Vagina (tissue), 2 donors: ENCODE measurements at regions not wholly inside any gene's neighbourhood (a gene's known extent, or its start where the extent isn't known, plus 50 kb on each side); places are given as distances from the start of the nearest gene placed in this dataset.

Experiments
- DNase-seq, 2 donors: peaks; one replicate each; pipeline ENCODE4 v3.0.0-alpha.2; 2017; ENCODE audit errors: extremely low spot score in 2 of 2
- H3K27ac ChIP-seq: fragments of 200-600 bp; sonication (generic); one replicate; pipeline ENCODE4 v1.5.1; 2019
- H3K27me3 ChIP-seq: fragments of 200-600 bp; sonication (generic); one replicate; pipeline ENCODE4 v1.5.1; 2019
- H3K36me3 ChIP-seq, 2 donors: fragments of 200-600 bp; sonication (generic); one replicate each; pipeline ENCODE4 v1.5.1; 2017 to 2019
- H3K4me1 ChIP-seq: fragments of 200-600 bp; sonication (generic); one replicate; pipeline ENCODE4 v1.5.1; 2019
- H3K4me3 ChIP-seq, 2 donors: fragments of 200-600 bp; sonication (generic); 1 replicate in 1 of 2; 2 replicates in 1 of 2; pipeline ENCODE4 v1.5.1; 2016 to 2019
- H3K9me3 ChIP-seq: fragments of 200-600 bp; sonication (generic); one replicate; pipeline ENCODE4 v1.5.1; 2019
- CTCF ChIP-seq, 3 experiments: fragments of 450-650 bp in 2 of 3; fragments of 200-600 bp in 1 of 3; sonication (generic) in 1 of 3; IDR thresholded peaks; one replicate each; pipeline ENCODE4 v1.5.1; 2017 to 2019; ENCODE audit warnings: antibody characterized with exemption in 3 of 3, mild to moderate bottlenecking in 2 of 3, moderate library complexity in 2 of 3
- POLR2A ChIP-seq, 2 donors: fragments of 450-650 bp; IDR thresholded peaks; one replicate each; pipeline ENCODE4 v1.6.1; 2017; ENCODE audit warnings: antibody characterized with exemption in 2 of 2, mild to moderate bottlenecking in 2 of 2, moderate library complexity in 2 of 2
- POLR2AphosphoS5 ChIP-seq, 2 donors: sonication (generic); formaldehyde crosslinking; IDR thresholded peaks; one replicate each; pipeline ENCODE4 v1.9.0; 2017; ENCODE audit warnings: antibody characterized with exemption in 2 of 2, mild to moderate bottlenecking in 2 of 2, low read depth in 1 of 2; ENCODE audit not compliant: insufficient read depth in 1 of 2
- intact Hi-C: fragments of 100-400 bp; cut with DNase I; formaldehyde crosslinking; loops from one replicate; pipeline ENCODE4 v1.15.1; 2023

DNA sequence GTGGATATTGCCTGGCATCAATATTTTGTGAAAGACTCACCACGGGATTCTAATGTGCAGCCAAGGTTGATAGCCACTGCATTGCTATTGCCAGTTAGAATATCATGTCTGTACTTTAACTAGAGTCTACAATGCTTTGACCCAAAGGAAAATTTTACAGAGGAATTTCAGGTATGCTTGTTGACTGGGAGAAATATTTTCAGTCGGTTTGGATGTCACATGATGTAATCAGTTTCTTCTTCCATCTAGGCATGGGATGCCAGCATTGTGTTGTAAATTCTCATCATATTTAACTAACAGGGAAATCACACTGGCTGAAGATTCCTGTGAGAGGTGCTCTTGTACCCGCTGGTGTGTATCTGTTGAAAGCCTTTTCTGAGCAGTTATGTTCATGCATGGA, 508.9 kb upstream of the ADAMTS9 start:
- Histone ChIP-seq H3K9me3 (no peaks in the 10 kb centered on the region), H3K36me3 (no peaks in the 10 kb centered on the region), H3K27ac (no peak overlapping the region), H3K4me1 (peaks cover 8% of the 10 kb centered on the region), H3K4me3 (no peak overlapping the region), H3K27me3 (no peaks in the 10 kb centered on the region)
- intact Hi-C loops, result no loop called here
- no peak for DNase-seq
- TF ChIP-seq POLR2AphosphoS5 (IDR thresholded peaks at IDR 0.05; ENCODE audit: insufficient read depth in 1 of 2, low read depth in 1 of 2), result no peak
- TF ChIP-seq CTCF (IDR thresholded peaks at IDR 0.05), result no peak
- no peak for TF ChIP-seq POLR2A (IDR thresholded peaks at IDR 0.05)

GRCh38 chr3:65195211-65196006, 507.6 kb upstream of the ADAMTS9 start:
- Histone ChIP-seq H3K27ac (no peak overlapping the region), H3K36me3 (no peaks in the 10 kb centered on the region), H3K27me3 (no peaks in the 10 kb centered on the region), H3K4me1 (peaks cover 4% of the 10 kb centered on the region), H3K9me3 (no peaks in the 10 kb centered on the region), H3K4me3 (no peak overlapping the region)
- intact Hi-C loops, result no loop called here
- TF ChIP-seq POLR2AphosphoS5 (IDR thresholded peaks at IDR 0.05; ENCODE audit: insufficient read depth in 1 of 2, low read depth in 1 of 2), result no peak
- no peak for TF ChIP-seq POLR2A (IDR thresholded peaks at IDR 0.05)
- TF ChIP-seq CTCF (IDR thresholded peaks at IDR 0.05), result no peak
- no peak for DNase-seq

DNA sequence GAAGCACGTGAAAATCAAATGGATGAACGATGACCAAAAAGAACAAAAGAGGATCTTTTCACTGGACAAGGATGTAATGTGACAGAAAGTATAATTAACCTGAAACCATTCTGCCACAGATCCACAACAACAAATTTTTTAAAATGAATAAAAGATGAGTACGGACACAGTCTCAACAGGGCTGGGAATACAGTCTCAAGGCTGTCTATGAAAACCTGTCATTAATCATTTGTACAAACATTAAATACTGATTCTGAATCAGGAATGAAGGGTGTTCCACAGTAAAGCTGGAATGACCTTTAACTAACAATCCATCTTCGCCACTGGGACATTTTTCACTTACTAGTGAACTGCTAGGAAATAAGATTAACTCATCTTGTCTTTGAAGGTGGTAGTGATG, 506.9 kb upstream of the ADAMTS9 start:
- Histone ChIP-seq H3K4me1 (peaks cover 4% of the 10 kb centered on the region), H3K27me3 (no peaks in the 10 kb centered on the region), H3K4me3 (no peak overlapping the region), H3K27ac (no peak overlapping the region), H3K9me3 (no peaks in the 10 kb centered on the region), H3K36me3 (no peaks in the 10 kb centered on the region)
- intact Hi-C loops, result no loop called here
- no peak for DNase-seq
- TF ChIP-seq POLR2A (IDR thresholded peaks at IDR 0.05) (no peak), CTCF (IDR thresholded peaks at IDR 0.05) (no peak), POLR2AphosphoS5 (IDR thresholded peaks at IDR 0.05; ENCODE audit: insufficient read depth in 1 of 2, low read depth in 1 of 2) (no peak)

- no peak for TF ChIP-seq CTCF (IDR thresholded peaks at IDR 0.05)
- no peak for TF ChIP-seq POLR2AphosphoS5 (IDR thresholded peaks at IDR 0.05; ENCODE audit: insufficient read depth in 1 of 2, low read depth in 1 of 2)
- no peak for TF ChIP-seq POLR2A (IDR thresholded peaks at IDR 0.05)
- Histone ChIP-seq H3K27me3 (no peaks in the 10 kb centered on the region), H3K9me3 (no peaks in the 10 kb centered on the region), H3K4me1 (peaks cover 4% of the 10 kb centered on the region), H3K36me3 (no peaks in the 10 kb centered on the region), H3K27ac (no peak overlapping the region), H3K4me3 (no peak overlapping the region)
- DNase-seq, result no peak
- intact Hi-C loops, result no loop called here
These were observed 506.4 kb upstream of the ADAMTS9 start for GRCh38 chr3:65194047-65194714.

GRCh38 chr3:65193531-65193930, 505.7 kb upstream of the ADAMTS9 start:
- no peaks in the 10 kb centered on the region for H3K9me3 ChIP-seq
- no peak for DNase-seq
- no peak overlapping the region for H3K4me3 ChIP-seq
- H3K27me3 ChIP-seq, result no peaks in the 10 kb centered on the region
- intact Hi-C loops, result no loop called here
- TF ChIP-seq POLR2AphosphoS5 (IDR thresholded peaks at IDR 0.05; ENCODE audit: insufficient read depth in 1 of 2, low read depth in 1 of 2) (no peak), POLR2A (IDR thresholded peaks at IDR 0.05) (no peak), CTCF (IDR thresholded peaks at IDR 0.05) (no peak)
- H3K36me3 ChIP-seq, result no peaks in the 10 kb centered on the region
- peaks cover 4% of the 10 kb centered on the region for H3K4me1 ChIP-seq
- no peak overlapping the region for H3K27ac ChIP-seq
